RWPE2 (cell line): ENCODE measurements at regions not wholly inside any gene's neighbourhood (a gene's known extent, or its start where the extent isn't known, plus 50 kb on each side); places are given as distances from the start of the nearest gene placed in this dataset.

Experiments used
- ATAC-seq: fragments of 200-7000 bp; cut with Tn5 transposase; 3 replicates; pipeline ENCODE4 v1.9.1; 2021; ENCODE audit warnings: low read depth
- DNase-seq: peaks from one replicate; pipeline ENCODE4 v3.0.0-alpha.2; 2020; ENCODE audit warnings: low spot score
- H3K27ac ChIP-seq: fragments of 450-650 bp; 2 replicates; pipeline ENCODE4 v1.5.1; 2017; ENCODE audit warnings: mild to moderate bottlenecking; ENCODE audit not compliant: poor library complexity, severe bottlenecking
- H3K27me3 ChIP-seq: fragments of 250-450 bp; sonication (Bioruptor Pico); 2 replicates; pipeline ENCODE4 v1.5.1; 2021; ENCODE audit warnings: mild to moderate bottlenecking, moderate library complexity; ENCODE audit not compliant: insufficient read depth, poor library complexity, severe bottlenecking
- H3K36me3 ChIP-seq: fragments of 250-450 bp; sonication (Bioruptor Pico); 2 replicates; pipeline ENCODE4 v1.5.1; 2020; ENCODE audit warnings: low read depth, mild to moderate bottlenecking, moderate library complexity
- H3K4me1 ChIP-seq: fragments of 250-450 bp; sonication (Bioruptor Pico); 2 replicates; pipeline ENCODE4 v1.5.1; 2021; ENCODE audit warnings: mild to moderate bottlenecking, moderate library complexity; ENCODE audit not compliant: insufficient read depth, poor library complexity, severe bottlenecking
- H3K4me3 ChIP-seq: fragments of 250-450 bp; sonication (Bioruptor Pico); 2 replicates; pipeline ENCODE4 v1.5.1; 2021; ENCODE audit warnings: mild to moderate bottlenecking, moderate library complexity; ENCODE audit not compliant: severe bottlenecking
- H3K9me3 ChIP-seq: fragments of 250-450 bp; sonication (Bioruptor Pico); 2 replicates; pipeline ENCODE4 v1.5.1; 2021; ENCODE audit warnings: mild to moderate bottlenecking, moderate library complexity; ENCODE audit not compliant: severe bottlenecking
- TF ChIP-seq, protein P1 (sequence below): fragments of 450-650 bp; IDR thresholded peaks from one replicate; pipeline ENCODE4 v1.5.1; 2017; ENCODE audit warnings: mild to moderate bottlenecking, moderate library complexity; ENCODE audit not compliant: poor library complexity, severe bottlenecking

DNA sequence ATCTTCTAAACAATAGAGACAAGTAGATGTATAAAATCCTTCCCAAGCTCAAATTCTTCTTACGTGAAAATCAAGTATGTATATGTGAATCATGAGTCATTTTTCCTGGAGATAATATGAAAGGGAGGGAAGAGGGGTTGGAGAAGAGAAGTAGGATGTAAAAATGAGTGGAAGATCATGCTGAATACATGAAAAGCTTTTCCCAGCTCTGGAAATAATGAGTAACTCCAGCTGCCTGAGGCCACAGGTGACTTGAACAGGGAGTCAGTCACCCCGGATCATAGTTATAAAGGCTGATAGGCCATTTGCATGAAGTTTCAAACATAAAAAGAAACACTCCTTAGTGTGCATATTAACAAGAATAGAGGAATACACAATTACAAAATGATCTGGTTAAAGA lies 486.7 kb downstream of the EFNA5 start:
- no peak overlapping the region for H3K27ac ChIP-seq
- no peaks in the 10 kb centered on the region for H3K9me3 ChIP-seq
- no peak for DNase-seq
- ATAC-seq: no peak
- no peak overlapping the region for H3K4me3 ChIP-seq
- no peaks in the 10 kb centered on the region for H3K27me3 ChIP-seq
- no peaks in the 10 kb centered on the region for H3K36me3 ChIP-seq
- TF ChIP-seq, protein P1, sequence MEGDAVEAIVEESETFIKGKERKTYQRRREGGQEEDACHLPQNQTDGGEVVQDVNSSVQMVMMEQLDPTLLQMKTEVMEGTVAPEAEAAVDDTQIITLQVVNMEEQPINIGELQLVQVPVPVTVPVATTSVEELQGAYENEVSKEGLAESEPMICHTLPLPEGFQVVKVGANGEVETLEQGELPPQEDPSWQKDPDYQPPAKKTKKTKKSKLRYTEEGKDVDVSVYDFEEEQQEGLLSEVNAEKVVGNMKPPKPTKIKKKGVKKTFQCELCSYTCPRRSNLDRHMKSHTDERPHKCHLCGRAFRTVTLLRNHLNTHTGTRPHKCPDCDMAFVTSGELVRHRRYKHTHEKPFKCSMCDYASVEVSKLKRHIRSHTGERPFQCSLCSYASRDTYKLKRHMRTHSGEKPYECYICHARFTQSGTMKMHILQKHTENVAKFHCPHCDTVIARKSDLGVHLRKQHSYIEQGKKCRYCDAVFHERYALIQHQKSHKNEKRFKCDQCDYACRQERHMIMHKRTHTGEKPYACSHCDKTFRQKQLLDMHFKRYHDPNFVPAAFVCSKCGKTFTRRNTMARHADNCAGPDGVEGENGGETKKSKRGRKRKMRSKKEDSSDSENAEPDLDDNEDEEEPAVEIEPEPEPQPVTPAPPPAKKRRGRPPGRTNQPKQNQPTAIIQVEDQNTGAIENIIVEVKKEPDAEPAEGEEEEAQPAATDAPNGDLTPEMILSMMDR: no peak
- peaks cover 4% of the 10 kb centered on the region for H3K4me1 ChIP-seq

DNA sequence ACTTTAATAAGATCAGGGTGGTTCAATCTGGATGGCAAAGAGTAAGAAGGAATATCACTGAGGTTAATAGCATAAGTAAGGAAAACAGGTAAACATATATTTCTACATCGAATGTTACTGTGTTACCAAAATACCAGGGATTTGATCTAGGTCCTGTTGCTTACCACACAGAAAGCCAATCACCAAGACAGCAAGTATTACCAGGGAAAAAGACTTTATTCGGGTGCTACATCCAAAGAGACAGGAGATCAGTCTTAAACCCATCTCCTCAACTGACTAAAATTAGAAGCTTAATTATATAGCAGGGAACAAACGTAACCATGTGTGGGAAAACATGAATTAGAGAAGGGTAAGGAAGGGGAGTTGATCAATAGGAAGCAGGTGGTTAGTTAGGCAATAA lies 500.1 kb downstream of the EFNA5 start:
- Histone ChIP-seq H3K27ac (no peak overlapping the region), H3K4me1 (no peaks in the 10 kb centered on the region), H3K36me3 (no peaks in the 10 kb centered on the region), H3K9me3 (no peaks in the 10 kb centered on the region), H3K4me3 (no peak overlapping the region), H3K27me3 (no peaks in the 10 kb centered on the region)
- no peak for ATAC-seq
- no peak for DNase-seq
- TF ChIP-seq, protein P1: no peak

DNA sequence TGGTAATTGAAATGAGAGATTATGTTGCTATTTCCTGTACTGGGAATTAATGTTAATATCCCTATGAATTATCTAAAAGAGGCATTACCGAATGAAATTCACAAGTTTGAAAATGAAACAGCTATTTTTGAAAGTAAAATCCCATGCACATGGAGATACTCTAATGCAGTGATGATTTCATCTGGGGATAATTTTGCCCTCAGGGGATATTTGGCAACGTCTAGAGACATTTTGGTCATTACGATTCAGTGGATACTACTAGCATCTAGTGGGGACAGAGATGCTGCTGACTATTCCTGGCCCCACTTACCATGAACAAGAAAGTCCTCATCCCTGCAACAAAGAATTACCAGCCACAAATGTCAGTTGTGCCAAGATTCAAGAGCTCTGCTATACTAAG lies 500.9 kb downstream of the EFNA5 start:
- Histone ChIP-seq H3K27me3 (no peaks in the 10 kb centered on the region), H3K4me1 (no peaks in the 10 kb centered on the region), H3K27ac (no peak overlapping the region), H3K36me3 (no peaks in the 10 kb centered on the region), H3K4me3 (no peak overlapping the region), H3K9me3 (no peaks in the 10 kb centered on the region)
- no peak for ATAC-seq
- TF ChIP-seq, protein P1: no peak
- DNase-seq: no peak

DNA sequence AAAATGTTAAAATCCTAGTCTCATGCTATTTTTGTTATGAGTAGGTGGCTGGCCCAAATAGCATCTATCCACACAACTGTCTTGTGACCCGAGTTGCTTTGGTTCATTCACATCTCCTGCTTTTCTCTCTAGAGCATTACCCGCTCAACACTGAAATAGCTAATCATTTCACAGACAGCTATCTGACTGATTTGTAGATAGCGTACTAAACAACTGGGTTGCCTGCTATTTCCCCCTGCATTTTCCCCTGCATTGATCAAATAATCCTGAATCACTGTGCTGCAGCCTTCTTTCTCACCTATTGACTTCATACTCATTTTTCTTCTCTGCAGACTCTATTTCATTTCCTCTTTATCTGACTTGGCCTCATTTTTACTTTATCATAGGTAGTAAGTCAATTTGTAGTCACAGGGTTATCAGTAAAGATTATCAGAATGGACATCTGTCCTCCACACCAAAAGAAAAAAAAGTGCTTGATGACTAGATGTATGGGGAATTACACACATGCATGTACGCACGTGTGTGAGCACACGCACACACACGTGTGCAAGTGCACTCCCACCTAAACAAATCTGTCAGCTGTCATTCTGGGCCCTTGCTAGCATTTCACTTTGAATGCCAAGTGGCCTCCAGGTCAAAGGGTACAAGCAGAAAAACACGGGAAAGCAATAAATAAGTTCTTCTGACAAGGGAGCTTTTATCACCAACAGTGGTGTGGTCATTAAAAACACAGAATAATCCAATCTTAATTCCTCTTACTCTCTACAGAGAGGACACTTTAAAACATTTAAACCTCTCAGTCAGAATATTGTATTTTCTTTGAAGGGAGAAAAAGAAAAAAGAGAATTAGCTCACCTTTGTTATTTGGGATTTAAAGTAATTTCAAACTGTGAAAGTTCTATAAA lies 501.6 kb downstream of the EFNA5 start:
- Histone ChIP-seq H3K4me3 (no peak overlapping the region), H3K27ac (no peak overlapping the region), H3K27me3 (no peaks in the 10 kb centered on the region), H3K4me1 (no peaks in the 10 kb centered on the region), H3K9me3 (no peaks in the 10 kb centered on the region), H3K36me3 (no peaks in the 10 kb centered on the region)
- no peak for ATAC-seq
- TF ChIP-seq, protein P1: no peak
- no peak for DNase-seq

DNA sequence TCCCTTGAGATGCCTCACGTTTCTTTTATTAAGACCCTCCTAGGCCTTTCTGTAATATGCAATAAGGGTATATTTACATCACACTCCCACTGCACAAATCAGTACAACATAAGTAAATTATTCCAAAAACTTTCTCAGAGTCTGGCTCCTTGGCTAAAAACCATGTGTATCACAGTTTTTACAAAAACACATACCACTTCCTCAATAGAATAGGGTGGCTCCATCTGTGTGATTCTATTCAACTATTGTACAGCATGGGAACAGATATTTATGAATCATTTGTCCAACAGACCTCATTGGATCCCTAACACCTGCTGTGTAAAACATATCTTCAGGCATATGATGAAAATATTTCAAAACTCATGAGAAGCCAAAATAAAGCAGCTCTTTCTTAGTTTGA lies 502.7 kb downstream of the EFNA5 start:
- no peak for DNase-seq

More for the DNA sequence above, 502.7 kb downstream of the EFNA5 start:
- Histone ChIP-seq H3K27me3 (no peaks in the 10 kb centered on the region), H3K4me1 (no peaks in the 10 kb centered on the region), H3K9me3 (no peaks in the 10 kb centered on the region), H3K36me3 (no peaks in the 10 kb centered on the region), H3K27ac (no peak overlapping the region), H3K4me3 (no peak overlapping the region)
- TF ChIP-seq, protein P1: no peak
- ATAC-seq: no peak
